Midbrain (tissue), 1 donor: ENCODE measurements at regions not wholly inside any gene's neighbourhood (a gene's known extent, or its start where the extent isn't known, plus 50 kb on each side); places are given as distances from the start of the nearest gene placed in this dataset.
"Not testable (repeated sequence)": the region's sequence is repeated elsewhere in the genome, so short reads cannot be mapped to it uniquely, and the experiment has no call there.

Source experiments
- DNase-seq: peaks from one replicate; lab custom pipeline; 2025; lab: John Stamatoyannopoulos, UW

- no peak for DNase-seq
These were observed 282.7 kb upstream of the ZNF32 start for GRCh38 chr10:43931308-43931930.

- DNase-seq = no peak
These were observed 282.1 kb upstream of the ZNF32 start for GRCh38 chr10:43930777-43931176.

GRCh38 chr10:43930243-43930642, 281.6 kb upstream of the ZNF32 start:
- no peak for DNase-seq

GRCh38 chr10:43929122-43929521, 280.4 kb upstream of the ZNF32 start:
- DNase-seq = no peak

- DNase-seq = no peak
These were observed 279.8 kb upstream of the ZNF32 start for GRCh38 chr10:43928425-43928968.

GRCh38 chr10:43926875-43927406, 278.3 kb upstream of the ZNF32 start:
- no peak for DNase-seq

- DNase-seq = no peak
These were observed 277.7 kb upstream of the ZNF32 start for GRCh38 chr10:43926371-43926770.

- DNase-seq = no peak
These were observed 277.1 kb upstream of the ZNF32 start for GRCh38 chr10:43925793-43926192.

- DNase-seq = no peak
These were observed 274.6 kb upstream of the ZNF32 start for GRCh38 chr10:43923328-43923727.

- DNase-seq = no peak
These were observed 273.9 kb upstream of the ZNF32 start for GRCh38 chr10:43922335-43923280.

- DNase-seq = no peak
These were observed 273.2 kb upstream of the ZNF32 start for GRCh38 chr10:43921881-43922280.

GRCh38 chr10:43921478-43921877, 272.8 kb upstream of the ZNF32 start:
- no peak for DNase-seq

GRCh38 chr10:43920236-43920758, 271.6 kb upstream of the ZNF32 start:
- not testable (repeated sequence) for DNase-seq

GRCh38 chr10:43913676-43914235, 265.1 kb upstream of the ZNF32 start:
- no peak for DNase-seq

- DNase-seq = no peak
These were observed 263.8 kb upstream of the ZNF32 start for GRCh38 chr10:43912469-43912868.

GRCh38 chr10:43906490-43906889, 257.8 kb upstream of the ZNF32 start:
- no peak for DNase-seq

- DNase-seq = no peak
These were observed 257.0 kb upstream of the ZNF32 start for GRCh38 chr10:43905512-43906236.

- no peak for DNase-seq
These were observed 256.2 kb upstream of the ZNF32 start for GRCh38 chr10:43904844-43905243.

- DNase-seq = no peak
These were observed 255.6 kb upstream of the ZNF32 start for GRCh38 chr10:43904301-43904700.

GRCh38 chr10:43903451-43903850, 254.8 kb upstream of the ZNF32 start:
- DNase-seq = no peak

GRCh38 chr10:43902842-43903241, 254.2 kb upstream of the ZNF32 start:
- no peak for DNase-seq
